ENCODE measurements at regions not wholly inside any gene's neighbourhood (a gene's known extent, or its start where the extent isn't known, plus 50 kb on each side); places are given as distances from the start of the nearest gene placed in this dataset.

- no peak for DNase-seq
Observed at GRCh38 chr9:28651050-28651722, 1077.9 kb upstream of the C9orf72 start.

GRCh38 chr9:28653216-28653615 is 1079.9 kb upstream of the C9orf72 start:
- DNase-seq = no peak

- no peak for DNase-seq
Observed at GRCh38 chr9:28656727-28657126, 1083.4 kb upstream of the C9orf72 start.

- no peak for DNase-seq
Observed at GRCh38 chr9:28661853-28662252, 1088.6 kb upstream of the C9orf72 start.

GRCh38 chr9:28662675-28663074 is 1089.4 kb upstream of the C9orf72 start:
- no peak for DNase-seq

- no peak for DNase-seq
Observed at GRCh38 chr9:28668158-28668557, 1094.9 kb upstream of the C9orf72 start.

- DNase-seq = no peak
Observed at GRCh38 chr9:28671000-28671399, 1097.7 kb upstream of the C9orf72 start.

GRCh38 chr9:28678097-28678496 is 1104.8 kb upstream of the C9orf72 start:
- no peak for DNase-seq

- no peak for DNase-seq
Observed at GRCh38 chr9:28688172-28688571, 1114.9 kb upstream of the C9orf72 start.

- no peak for DNase-seq
Observed at GRCh38 chr9:28692012-28692411, 1118.7 kb upstream of the C9orf72 start.

GRCh38 chr9:28696960-28697359 is 1123.7 kb upstream of the C9orf72 start:
- DNase-seq = no peak

- no peak for DNase-seq
Observed at GRCh38 chr9:28699632-28700031, 1126.4 kb upstream of the C9orf72 start.

GRCh38 chr9:28707616-28708015 is 1134.3 kb upstream of the C9orf72 start:
- no peak for DNase-seq

GRCh38 chr9:28714188-28714587 is 1140.9 kb upstream of the C9orf72 start:
- DNase-seq = no peak

- no peak for DNase-seq
Observed at GRCh38 chr9:28718226-28718625, 1144.9 kb upstream of the C9orf72 start.

- DNase-seq = no peak
Observed at GRCh38 chr9:28720746-28721145, 1147.5 kb upstream of the C9orf72 start.

GRCh38 chr9:28730111-28730510 is 1156.8 kb upstream of the C9orf72 start:
- no peak for DNase-seq

GRCh38 chr9:28735738-28736342 is 1162.6 kb upstream of the C9orf72 start:
- DNase-seq = no peak

- DNase-seq = no peak
Observed at GRCh38 chr9:28741459-28741858, 1168.2 kb upstream of the C9orf72 start.

GRCh38 chr9:28747351-28747985 is 1174.2 kb upstream of the C9orf72 start:
- no peak for DNase-seq

GRCh38 chr9:28750136-28750535 is 1176.9 kb upstream of the C9orf72 start:
- DNase-seq = no peak

- DNase-seq = no peak
Observed at GRCh38 chr9:28758341-28758740, 1185.1 kb upstream of the C9orf72 start.

- no peak for DNase-seq
Observed at GRCh38 chr9:28758971-28759370, 1185.7 kb upstream of the C9orf72 start.

GRCh38 chr9:28762167-28762566 is 1188.9 kb upstream of the C9orf72 start:
- no peak for DNase-seq

Measured in CD4-positive, alpha-beta T cell treated with Interferon gamma for 1 hour (primary cell).